Karpas-422 (cell line): ENCODE measurements at regions not wholly inside any gene's neighbourhood (a gene's known extent, or its start where the extent isn't known, plus 50 kb on each side); places are given as distances from the start of the nearest gene placed in this dataset.

ENCODE experiments used
- DNase-seq: peaks from one replicate; pipeline ENCODE4 v3.0.0-alpha.2; 2015
- H2AFZ ChIP-seq: fragments of 200-600 bp; sonication (generic); 2 replicates; pipeline ENCODE4 v1.6.1; 2014; ENCODE audit warnings: antibody characterized with exemption, low read length, mixed read lengths
- H3K27ac ChIP-seq: fragments of 200-600 bp; sonication (generic); 2 replicates; pipeline ENCODE4 v1.5.1; 2014; ENCODE audit warnings: mild to moderate bottlenecking, low read length, moderate library complexity
- H3K27me3 ChIP-seq: fragments of 200-600 bp; sonication (generic); 2 replicates; pipeline ENCODE4 v1.6.1; 2014; ENCODE audit warnings: low read length, mixed read lengths
- H3K36me3 ChIP-seq: fragments of 200-600 bp; sonication (generic); 2 replicates; pipeline ENCODE4 v1.6.1; 2014; ENCODE audit warnings: low read length, mixed read lengths; ENCODE audit not compliant: insufficient read depth
- H3K4me1 ChIP-seq: fragments of 200-600 bp; sonication (generic); 2 replicates; pipeline ENCODE4 v1.6.1; 2014; ENCODE audit warnings: mild to moderate bottlenecking, low read length, mixed read lengths
- H3K4me2 ChIP-seq: fragments of 200-600 bp; sonication (generic); 2 replicates; pipeline ENCODE4 v1.6.1; 2014; ENCODE audit warnings: low read length, low read depth, mild to moderate bottlenecking; ENCODE audit not compliant: poor library complexity, severe bottlenecking
- H3K4me3 ChIP-seq: fragments of 200-600 bp; sonication (generic); 2 replicates; pipeline ENCODE4 v1.5.1; 2014; ENCODE audit warnings: mild to moderate bottlenecking, antibody characterized with exemption, low read length, mixed read lengths
- H3K79me2 ChIP-seq: fragments of 200-600 bp; sonication (generic); 2 replicates; pipeline ENCODE4 v1.6.1; 2014; ENCODE audit warnings: mild to moderate bottlenecking, low read length, mixed read lengths
- H3K9ac ChIP-seq: fragments of 200-600 bp; sonication (generic); 2 replicates; pipeline ENCODE4 v1.6.0; 2014; ENCODE audit warnings: low read length
- H3K9me2 ChIP-seq: fragments of 200-600 bp; sonication (generic), shearing (Covaris generic); replicated peaks from 2 replicates; pipeline ENCODE4 v1.6.0; 2014; ENCODE audit warnings: mild to moderate bottlenecking, low read length, moderate library complexity; ENCODE audit not compliant: insufficient read depth
- H3K9me3 ChIP-seq: fragments of 300-700, 200-600 bp; sonication (generic); 2 replicates; pipeline ENCODE4 v1.6.1; 2014; ENCODE audit warnings: low read length, mixed read lengths
- H4K20me1 ChIP-seq: fragments of 200-600 bp; sonication (generic); 2 replicates; pipeline ENCODE4 v1.6.1; 2014; ENCODE audit warnings: mild to moderate bottlenecking, antibody characterized with exemption, low read length, low read depth; ENCODE audit not compliant: insufficient read depth

DNA sequence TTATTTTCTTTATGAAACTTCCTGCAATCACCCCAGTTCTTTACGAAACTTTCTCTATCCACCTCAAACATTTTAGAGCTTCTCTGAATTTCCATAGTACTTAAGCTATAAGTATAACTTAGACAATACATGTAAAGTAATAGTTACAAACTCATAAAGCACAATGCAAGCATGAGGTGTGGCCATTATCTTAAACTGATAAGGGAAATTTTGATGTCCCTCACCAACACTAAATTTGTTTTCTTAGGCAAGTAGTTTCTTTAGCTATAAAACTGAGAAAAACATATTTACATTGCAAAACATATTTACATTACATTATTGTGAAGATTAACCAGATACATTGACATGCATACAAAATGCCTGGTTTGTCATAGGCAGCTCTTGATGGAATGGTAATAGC is 146.4 kb upstream of the ATP1B1 start:
- DNase-seq = no peak
- H2AFZ ChIP-seq = no peak overlapping the region
- H4K20me1 ChIP-seq = no peaks in the 10 kb centered on the region
- H3K9ac ChIP-seq = no peak overlapping the region
- H3K4me1 ChIP-seq = no peaks in the 10 kb centered on the region
- H3K9me3 ChIP-seq = no peaks in the 10 kb centered on the region
- no peak overlapping the region for H3K4me3 ChIP-seq
- no peaks in the 10 kb centered on the region for H3K79me2 ChIP-seq
- H3K36me3 ChIP-seq = no peaks in the 10 kb centered on the region
- H3K4me2 ChIP-seq = no peak overlapping the region
- no peaks in the 10 kb centered on the region for H3K9me2 ChIP-seq
- no peaks in the 10 kb centered on the region; the same call in 1 of the 2 replicates for H3K27me3 ChIP-seq
- H3K27ac ChIP-seq = no peak overlapping the region

DNA sequence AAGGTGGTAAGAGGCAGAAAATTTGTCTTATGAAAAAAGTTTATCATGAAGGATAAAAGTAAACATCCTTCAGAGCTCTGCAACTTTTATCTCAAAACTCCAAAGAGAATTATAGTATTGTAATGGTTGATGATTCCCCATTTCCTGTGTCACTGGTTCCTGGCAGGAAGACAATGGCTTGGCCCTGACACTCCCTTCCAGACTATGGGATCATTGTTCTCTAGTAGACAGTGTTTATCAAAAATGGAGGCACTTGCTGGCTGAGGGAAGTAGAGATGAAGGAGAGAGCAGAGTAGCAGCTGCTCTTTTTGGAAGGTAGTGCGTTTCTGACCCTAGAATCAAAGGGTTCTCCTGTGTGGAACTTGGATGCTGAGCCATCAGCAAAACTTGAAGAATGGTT is 145.9 kb upstream of the ATP1B1 start:
- H3K9me3 ChIP-seq = no peaks in the 10 kb centered on the region
- no peaks in the 10 kb centered on the region for H3K36me3 ChIP-seq
- DNase-seq = no peak
- no peak overlapping the region for H2AFZ ChIP-seq
- H3K9ac ChIP-seq = no peak overlapping the region
- no peak overlapping the region for H3K4me3 ChIP-seq
- no peak overlapping the region for H3K27ac ChIP-seq
- no peaks in the 10 kb centered on the region for H4K20me1 ChIP-seq
- H3K4me1 ChIP-seq = no peaks in the 10 kb centered on the region
- H3K4me2 ChIP-seq = no peak overlapping the region
- H3K79me2 ChIP-seq = no peaks in the 10 kb centered on the region
- H3K9me2 ChIP-seq = no peaks in the 10 kb centered on the region
- no peaks in the 10 kb centered on the region; the same call in 1 of the 2 replicates for H3K27me3 ChIP-seq

DNA sequence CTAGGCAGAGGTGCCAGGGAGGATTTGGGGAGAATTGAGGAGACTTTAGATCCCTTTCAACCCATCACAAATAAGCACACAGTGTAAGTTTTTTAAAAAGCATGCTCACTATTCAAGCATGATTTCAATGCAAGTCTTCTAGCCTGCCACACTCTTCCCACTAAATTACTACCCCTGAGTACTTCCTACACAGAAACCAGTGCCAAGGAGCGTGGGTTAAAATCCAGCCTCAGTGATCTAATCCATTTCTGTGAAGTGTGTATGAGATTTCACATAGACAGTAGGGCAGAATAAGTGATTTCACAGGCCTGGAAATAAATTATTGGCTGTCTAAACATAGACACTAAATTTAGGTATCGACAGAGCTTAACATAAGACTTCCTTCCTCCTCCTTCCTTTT is 142.9 kb upstream of the ATP1B1 start:
- no peaks in the 10 kb centered on the region for H3K4me1 ChIP-seq

GRCh38 chr1:168964478-168964877 is 142.0 kb upstream of the ATP1B1 start:
- Histone ChIP-seq H3K27me3 (no peaks in the 10 kb centered on the region; the same call in 1 of the 2 replicates), H3K9ac (no peak overlapping the region), H2AFZ (no peak overlapping the region), H3K4me3 (no peak overlapping the region), H4K20me1 (no peaks in the 10 kb centered on the region), H3K4me2 (no peak overlapping the region), H3K4me1 (no peaks in the 10 kb centered on the region), H3K9me2 (no peaks in the 10 kb centered on the region), H3K27ac (no peak overlapping the region), H3K79me2 (no peaks in the 10 kb centered on the region), H3K9me3 (no peaks in the 10 kb centered on the region), H3K36me3 (no peaks in the 10 kb centered on the region)
- DNase-seq = no peak

More for the DNA sequence above, 142.9 kb upstream of the ATP1B1 start:
- no peaks in the 10 kb centered on the region for H3K9me3 ChIP-seq
- no peak overlapping the region for H3K4me2 ChIP-seq
- H3K9ac ChIP-seq = no peak overlapping the region
- H3K4me3 ChIP-seq = no peak overlapping the region
- H3K27me3 ChIP-seq = no peaks in the 10 kb centered on the region; the same call in 1 of the 2 replicates
- no peak overlapping the region for H3K27ac ChIP-seq
- no peak for DNase-seq
- no peaks in the 10 kb centered on the region for H4K20me1 ChIP-seq
- H3K79me2 ChIP-seq = no peaks in the 10 kb centered on the region
- no peak overlapping the region for H2AFZ ChIP-seq
- H3K9me2 ChIP-seq = no peaks in the 10 kb centered on the region
- H3K36me3 ChIP-seq = no peaks in the 10 kb centered on the region

- H4K20me1 ChIP-seq = no peaks in the 10 kb centered on the region
- H3K4me2 ChIP-seq = no peak overlapping the region
- no peak overlapping the region for H2AFZ ChIP-seq
- no peak overlapping the region for H3K9ac ChIP-seq
- H3K9me2 ChIP-seq = no peaks in the 10 kb centered on the region
- H3K79me2 ChIP-seq = no peaks in the 10 kb centered on the region
- no peak overlapping the region for H3K4me3 ChIP-seq
- H3K27me3 ChIP-seq = no peaks in the 10 kb centered on the region; the same call in 1 of the 2 replicates
- H3K4me1 ChIP-seq = no peaks in the 10 kb centered on the region
- DNase-seq = no peak
- H3K27ac ChIP-seq = no peak overlapping the region
- H3K36me3 ChIP-seq = no peaks in the 10 kb centered on the region
- H3K9me3 ChIP-seq = no peaks in the 10 kb centered on the region
Measured at GRCh38 chr1:168966217-168966616, 140.3 kb upstream of the ATP1B1 start.

DNA sequence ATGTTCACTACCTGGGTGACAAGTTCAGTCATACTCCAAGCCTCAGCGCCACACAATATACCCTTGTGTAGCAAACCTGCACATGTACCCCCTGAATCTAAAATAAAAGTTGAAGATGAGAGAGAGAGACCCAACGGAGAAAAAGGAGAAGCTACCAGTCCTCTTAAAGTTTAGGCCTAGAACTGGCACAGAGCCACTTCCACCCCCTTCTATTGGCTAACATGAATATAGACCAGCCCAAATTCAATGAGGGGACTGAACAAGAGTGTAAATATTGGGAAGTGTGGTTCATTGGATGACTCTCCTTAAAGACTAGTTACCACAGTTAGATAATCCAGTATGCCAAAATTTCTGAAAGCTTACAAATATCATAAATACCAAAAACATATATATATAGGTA is 139.9 kb upstream of the ATP1B1 start:
- H3K4me1 ChIP-seq = no peaks in the 10 kb centered on the region
- no peaks in the 10 kb centered on the region for H3K9me2 ChIP-seq
- no peak overlapping the region for H2AFZ ChIP-seq

GRCh38 chr1:168970926-168971659 is 135.4 kb upstream of the ATP1B1 start:
- no peaks in the 10 kb centered on the region for H3K36me3 ChIP-seq
- DNase-seq = no peak
- H3K4me1 ChIP-seq = no peaks in the 10 kb centered on the region
- H3K4me2 ChIP-seq = no peak overlapping the region
- H3K27me3 ChIP-seq = no peaks in the 10 kb centered on the region
- H3K27ac ChIP-seq = no peak overlapping the region
- H2AFZ ChIP-seq = no peak overlapping the region
- no peaks in the 10 kb centered on the region for H4K20me1 ChIP-seq
- H3K9ac ChIP-seq = no peak overlapping the region
- H3K4me3 ChIP-seq = no peak overlapping the region
- no peaks in the 10 kb centered on the region for H3K9me3 ChIP-seq
- no peaks in the 10 kb centered on the region for H3K79me2 ChIP-seq
- no peaks in the 10 kb centered on the region for H3K9me2 ChIP-seq

More for the DNA sequence above, 139.9 kb upstream of the ATP1B1 start:
- no peak overlapping the region for H3K4me2 ChIP-seq
- H4K20me1 ChIP-seq = no peaks in the 10 kb centered on the region
- H3K27ac ChIP-seq = no peak overlapping the region
- no peak for DNase-seq
- no peak overlapping the region for H3K9ac ChIP-seq
- no peak overlapping the region for H3K4me3 ChIP-seq
- no peaks in the 10 kb centered on the region for H3K36me3 ChIP-seq
- no peaks in the 10 kb centered on the region for H3K79me2 ChIP-seq
- no peaks in the 10 kb centered on the region for H3K27me3 ChIP-seq
- no peaks in the 10 kb centered on the region for H3K9me3 ChIP-seq

DNA sequence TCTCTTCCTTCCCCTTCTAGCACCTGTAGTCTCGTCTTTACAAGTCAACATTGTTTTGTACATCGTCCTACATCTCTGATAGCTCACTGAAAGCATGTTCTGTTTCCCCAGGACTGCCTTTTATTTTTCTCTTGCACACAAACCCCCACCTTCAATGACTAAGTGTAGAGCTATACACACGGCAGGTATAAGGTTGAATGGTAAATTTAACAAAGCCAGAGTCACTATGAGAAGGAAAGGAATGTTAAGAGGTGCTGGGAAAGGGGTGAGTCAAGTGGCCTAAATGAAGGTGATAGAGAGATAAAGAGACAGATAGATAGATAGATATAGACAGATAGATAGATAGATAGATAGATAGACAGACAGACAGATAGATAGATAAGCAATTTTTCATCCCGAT is 134.3 kb upstream of the ATP1B1 start:
- H3K36me3 ChIP-seq = no peaks in the 10 kb centered on the region
- no peak overlapping the region for H3K4me3 ChIP-seq
- no peak overlapping the region for H3K9ac ChIP-seq
- no peaks in the 10 kb centered on the region for H4K20me1 ChIP-seq
- H3K9me2 ChIP-seq = no peaks in the 10 kb centered on the region
- no peak overlapping the region for H3K27ac ChIP-seq
- H3K4me1 ChIP-seq = no peaks in the 10 kb centered on the region
- no peak overlapping the region for H3K4me2 ChIP-seq
- H3K27me3 ChIP-seq = no peaks in the 10 kb centered on the region
- H3K9me3 ChIP-seq = no peaks in the 10 kb centered on the region
- no peak overlapping the region for H2AFZ ChIP-seq
- H3K79me2 ChIP-seq = no peaks in the 10 kb centered on the region
- no peak for DNase-seq
